ENCODE measurements at regions not wholly inside any gene's neighbourhood (a gene's known extent, or its start where the extent isn't known, plus 50 kb on each side); places are given as distances from the start of the nearest gene placed in this dataset.

- TF ChIP-seq CTCF (IDR thresholded peaks at IDR 0.05; ENCODE audit: low read depth, low read length) (no peak), MYC (IDR thresholded peaks at IDR 0.05; ENCODE audit: low read depth, low read length) (no peak), POLR2A (IDR thresholded peaks at IDR 0.05; ENCODE audit: extremely low read depth, insufficient read length) (no peak), MAX (IDR thresholded peaks at IDR 0.05; ENCODE audit: low read depth, low read length) (no peak)
Measured at GRCh38 chr2:118635891-118636290, 211.6 kb downstream of the EN1 start.
